H1 (cell line): ENCODE measurements at regions not wholly inside any gene's neighbourhood (a gene's known extent, or its start where the extent isn't known, plus 50 kb on each side); places are given as distances from the start of the nearest gene placed in this dataset.

Experiments
- RAD21 ChIP-seq, 2 experiments: IDR thresholded peaks in 1 of 2; conservative IDR thresholded peaks in 1 of 2; 2 replicates each; pipeline ENCODE4 v1.6.1; 2011; ENCODE audit warnings: low read depth in 2 of 2, low read length in 2 of 2, improper control_type of control experiment in 1 of 2, inconsistent platforms in 1 of 2, mild to moderate bottlenecking in 1 of 2, moderate library complexity in 1 of 2

- TF ChIP-seq RAD21 (IDR thresholded peaks at IDR 0.05 in 1 of 2, conservative IDR thresholded peaks at IDR 0.05 in 1 of 2; ENCODE audit: low read depth in 2 of 2, low read length in 2 of 2), result no peak
These were observed 325.0 kb downstream of the CGGBP1 start (continued) for GRCh38 chr3:87733671-87734367.
